ENCODE measurements at regions not wholly inside any gene's neighbourhood (a gene's known extent, or its start where the extent isn't known, plus 50 kb on each side); places are given as distances from the start of the nearest gene placed in this dataset.

DNA sequence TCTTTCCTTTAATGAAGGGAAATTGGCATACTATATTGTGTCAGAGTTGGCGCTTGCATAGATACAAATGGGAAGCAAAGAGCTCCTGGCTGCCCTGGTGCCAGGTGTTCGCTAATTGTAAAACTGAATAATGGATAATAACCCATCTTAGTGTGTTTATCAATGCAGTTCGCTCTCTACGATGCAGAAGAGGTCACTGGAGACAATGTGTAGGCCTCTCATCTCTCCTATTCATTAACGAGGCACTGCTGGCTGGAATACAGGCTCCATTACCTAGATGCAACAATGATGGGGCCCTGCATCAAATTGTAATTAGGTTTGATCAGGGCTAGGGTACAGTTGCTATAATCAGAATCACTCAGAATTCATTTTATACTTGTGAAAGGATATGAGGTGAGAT is 171.0 kb downstream of the RMI1 start:
- H3K27ac ChIP-seq, result no peak overlapping the region
- TF ChIP-seq, protein P1, sequence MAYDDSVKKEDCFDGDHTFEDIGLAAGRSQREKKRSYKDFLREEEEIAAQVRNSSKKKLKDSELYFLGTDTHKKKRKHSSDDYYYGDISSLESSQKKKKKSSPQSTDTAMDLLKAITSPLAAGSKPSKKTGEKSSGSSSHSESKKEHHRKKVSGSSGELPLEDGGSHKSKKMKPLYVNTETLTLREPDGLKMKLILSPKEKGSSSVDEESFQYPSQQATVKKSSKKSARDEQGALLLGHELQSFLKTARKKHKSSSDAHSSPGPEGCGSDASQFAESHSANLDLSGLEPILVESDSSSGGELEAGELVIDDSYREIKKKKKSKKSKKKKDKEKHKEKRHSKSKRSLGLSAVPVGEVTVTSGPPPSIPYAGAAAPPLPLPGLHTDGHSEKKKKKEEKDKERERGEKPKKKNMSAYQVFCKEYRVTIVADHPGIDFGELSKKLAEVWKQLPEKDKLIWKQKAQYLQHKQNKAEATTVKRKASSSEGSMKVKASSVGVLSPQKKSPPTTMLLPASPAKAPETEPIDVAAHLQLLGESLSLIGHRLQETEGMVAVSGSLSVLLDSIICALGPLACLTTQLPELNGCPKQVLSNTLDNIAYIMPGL (CRISPR knock-in tag; IDR thresholded peaks at IDR 0.05; ENCODE audit: borderline replicate concordance), result no peak
- TF ChIP-seq, protein P2, sequence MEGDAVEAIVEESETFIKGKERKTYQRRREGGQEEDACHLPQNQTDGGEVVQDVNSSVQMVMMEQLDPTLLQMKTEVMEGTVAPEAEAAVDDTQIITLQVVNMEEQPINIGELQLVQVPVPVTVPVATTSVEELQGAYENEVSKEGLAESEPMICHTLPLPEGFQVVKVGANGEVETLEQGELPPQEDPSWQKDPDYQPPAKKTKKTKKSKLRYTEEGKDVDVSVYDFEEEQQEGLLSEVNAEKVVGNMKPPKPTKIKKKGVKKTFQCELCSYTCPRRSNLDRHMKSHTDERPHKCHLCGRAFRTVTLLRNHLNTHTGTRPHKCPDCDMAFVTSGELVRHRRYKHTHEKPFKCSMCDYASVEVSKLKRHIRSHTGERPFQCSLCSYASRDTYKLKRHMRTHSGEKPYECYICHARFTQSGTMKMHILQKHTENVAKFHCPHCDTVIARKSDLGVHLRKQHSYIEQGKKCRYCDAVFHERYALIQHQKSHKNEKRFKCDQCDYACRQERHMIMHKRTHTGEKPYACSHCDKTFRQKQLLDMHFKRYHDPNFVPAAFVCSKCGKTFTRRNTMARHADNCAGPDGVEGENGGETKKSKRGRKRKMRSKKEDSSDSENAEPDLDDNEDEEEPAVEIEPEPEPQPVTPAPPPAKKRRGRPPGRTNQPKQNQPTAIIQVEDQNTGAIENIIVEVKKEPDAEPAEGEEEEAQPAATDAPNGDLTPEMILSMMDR (IDR thresholded peaks at IDR 0.05), result no peak
- TF ChIP-seq, protein P3, sequence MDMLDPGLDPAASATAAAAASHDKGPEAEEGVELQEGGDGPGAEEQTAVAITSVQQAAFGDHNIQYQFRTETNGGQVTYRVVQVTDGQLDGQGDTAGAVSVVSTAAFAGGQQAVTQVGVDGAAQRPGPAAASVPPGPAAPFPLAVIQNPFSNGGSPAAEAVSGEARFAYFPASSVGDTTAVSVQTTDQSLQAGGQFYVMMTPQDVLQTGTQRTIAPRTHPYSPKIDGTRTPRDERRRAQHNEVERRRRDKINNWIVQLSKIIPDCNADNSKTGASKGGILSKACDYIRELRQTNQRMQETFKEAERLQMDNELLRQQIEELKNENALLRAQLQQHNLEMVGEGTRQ (IDR thresholded peaks at IDR 0.05), result no peak
- no peak for TF ChIP-seq KDM1A (IDR thresholded peaks at IDR 0.05; ENCODE audit: low read depth)
- TF ChIP-seq BHLHE40 (IDR thresholded peaks at IDR 0.05; ENCODE audit: low read depth, low read length), result no peak
- no peak for TF ChIP-seq RNF2 (IDR thresholded peaks at IDR 0.05; ENCODE audit: borderline replicate concordance, low read depth)
- no peak for TF ChIP-seq NPAS2 (CRISPR knock-in tag; IDR thresholded peaks at IDR 0.05; ENCODE audit: borderline replicate concordance)
- no peak for TF ChIP-seq HDAC2 (IDR thresholded peaks at IDR 0.05)
- TF ChIP-seq ZNF302 (CRISPR knock-in tag; IDR thresholded peaks at IDR 0.05), result no peak
- TF ChIP-seq HOXB5 (CRISPR knock-in tag; IDR thresholded peaks at IDR 0.05), result no peak
- no peak for TF ChIP-seq JUN (IDR thresholded peaks at IDR 0.05)
- no peak for TF ChIP-seq CBX2 (IDR thresholded peaks at IDR 0.05; ENCODE audit: borderline replicate concordance, low read depth)
- no peak for TF ChIP-seq CEBPB (IDR thresholded peaks at IDR 0.05)
- TF ChIP-seq, protein P4, sequence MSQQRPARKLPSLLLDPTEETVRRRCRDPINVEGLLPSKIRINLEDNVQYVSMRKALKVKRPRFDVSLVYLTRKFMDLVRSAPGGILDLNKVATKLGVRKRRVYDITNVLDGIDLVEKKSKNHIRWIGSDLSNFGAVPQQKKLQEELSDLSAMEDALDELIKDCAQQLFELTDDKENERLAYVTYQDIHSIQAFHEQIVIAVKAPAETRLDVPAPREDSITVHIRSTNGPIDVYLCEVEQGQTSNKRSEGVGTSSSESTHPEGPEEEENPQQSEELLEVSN (IDR thresholded peaks at IDR 0.05; ENCODE audit: borderline replicate concordance, low read depth), result no peak
- no peaks in the 10 kb centered on the region for H3K4me1 ChIP-seq
- POLR2A ChIA-PET, result no interaction called here
- ATAC-seq (no peak), FAIRE-seq (no peak), DNase-seq (ENCODE audit: low read depth in 1 of 2, low spot score in 1 of 2) (no peak)
- CTCF ChIA-PET, result interaction anchor here (4.7 kb wide), 1 partner anchor 21 kb away, joined by 23 read pairs; no protein-coding TSS in a partner anchor
- no peak overlapping the region for H3K4me2 ChIP-seq
- 60% methylated on average over 5 of the region's 5 CpGs for whole genome bisulfite sequencing (ENCODE audit: missing lambda C conversion rate)
- H3K4me3 ChIP-seq, result no peak overlapping the region
- H3K9me3 ChIP-seq, result no peaks in the 10 kb centered on the region

DNA sequence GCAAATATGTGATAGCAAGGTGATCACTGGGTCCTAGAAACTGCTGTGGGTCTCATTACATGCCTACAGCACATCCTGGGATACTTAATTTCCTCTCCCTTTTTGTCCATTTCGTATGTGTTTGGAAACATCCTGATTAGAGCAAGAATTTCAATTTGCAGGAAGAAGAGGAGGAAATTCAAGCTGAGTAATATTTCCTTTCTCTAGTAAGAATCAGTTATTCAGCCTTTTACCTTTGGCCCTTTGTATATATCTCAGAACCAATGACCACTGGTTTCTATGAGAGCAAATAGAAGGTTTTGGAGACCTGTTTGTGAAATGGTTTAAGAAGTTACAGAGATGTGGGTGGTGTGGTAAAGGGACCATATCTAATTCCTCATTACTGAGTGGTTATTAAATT is 171.6 kb downstream of the RMI1 start:
- ChIA-PET POLR2A (no interaction called here), CTCF (interaction anchor here (4.7 kb wide), 1 partner anchor 20 kb away, joined by 23 read pairs; no protein-coding TSS in a partner anchor)
- no peak overlapping the region for H3K4me3 ChIP-seq
- H3K4me1 ChIP-seq, result no peaks in the 10 kb centered on the region
- WGBS (ENCODE audit: missing lambda C conversion rate), result 26% methylated on average over 1 of the region's 1 CpG
- no peak overlapping the region for H3K27ac ChIP-seq
- no peak for DNase-seq (ENCODE audit: low read depth in 1 of 2, low spot score in 1 of 2)
- no peak for ATAC-seq
- no peaks in the 10 kb centered on the region for H3K9me3 ChIP-seq
- FAIRE-seq, result no peak
- no peak overlapping the region for H3K4me2 ChIP-seq
- TF ChIP-seq, protein P4 (IDR thresholded peaks at IDR 0.05; ENCODE audit: borderline replicate concordance, low read depth), result no peak
- no peak for TF ChIP-seq ZFP36 (IDR thresholded peaks at IDR 0.05; ENCODE audit: borderline replicate concordance, partially characterized antibody)
- TF ChIP-seq CBX8 (IDR thresholded peaks at IDR 0.05), result no peak
- TF ChIP-seq FOSB (CRISPR knock-in tag; IDR thresholded peaks at IDR 0.05), result no peak
- TF ChIP-seq, protein P5, sequence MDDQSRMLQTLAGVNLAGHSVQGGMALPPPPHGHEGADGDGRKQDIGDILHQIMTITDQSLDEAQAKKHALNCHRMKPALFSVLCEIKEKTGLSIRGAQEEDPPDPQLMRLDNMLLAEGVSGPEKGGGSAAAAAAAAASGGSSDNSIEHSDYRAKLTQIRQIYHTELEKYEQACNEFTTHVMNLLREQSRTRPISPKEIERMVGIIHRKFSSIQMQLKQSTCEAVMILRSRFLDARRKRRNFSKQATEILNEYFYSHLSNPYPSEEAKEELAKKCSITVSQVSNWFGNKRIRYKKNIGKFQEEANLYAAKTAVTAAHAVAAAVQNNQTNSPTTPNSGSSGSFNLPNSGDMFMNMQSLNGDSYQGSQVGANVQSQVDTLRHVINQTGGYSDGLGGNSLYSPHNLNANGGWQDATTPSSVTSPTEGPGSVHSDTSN (IDR thresholded peaks at IDR 0.05), result no peak
- TF ChIP-seq, protein P6, sequence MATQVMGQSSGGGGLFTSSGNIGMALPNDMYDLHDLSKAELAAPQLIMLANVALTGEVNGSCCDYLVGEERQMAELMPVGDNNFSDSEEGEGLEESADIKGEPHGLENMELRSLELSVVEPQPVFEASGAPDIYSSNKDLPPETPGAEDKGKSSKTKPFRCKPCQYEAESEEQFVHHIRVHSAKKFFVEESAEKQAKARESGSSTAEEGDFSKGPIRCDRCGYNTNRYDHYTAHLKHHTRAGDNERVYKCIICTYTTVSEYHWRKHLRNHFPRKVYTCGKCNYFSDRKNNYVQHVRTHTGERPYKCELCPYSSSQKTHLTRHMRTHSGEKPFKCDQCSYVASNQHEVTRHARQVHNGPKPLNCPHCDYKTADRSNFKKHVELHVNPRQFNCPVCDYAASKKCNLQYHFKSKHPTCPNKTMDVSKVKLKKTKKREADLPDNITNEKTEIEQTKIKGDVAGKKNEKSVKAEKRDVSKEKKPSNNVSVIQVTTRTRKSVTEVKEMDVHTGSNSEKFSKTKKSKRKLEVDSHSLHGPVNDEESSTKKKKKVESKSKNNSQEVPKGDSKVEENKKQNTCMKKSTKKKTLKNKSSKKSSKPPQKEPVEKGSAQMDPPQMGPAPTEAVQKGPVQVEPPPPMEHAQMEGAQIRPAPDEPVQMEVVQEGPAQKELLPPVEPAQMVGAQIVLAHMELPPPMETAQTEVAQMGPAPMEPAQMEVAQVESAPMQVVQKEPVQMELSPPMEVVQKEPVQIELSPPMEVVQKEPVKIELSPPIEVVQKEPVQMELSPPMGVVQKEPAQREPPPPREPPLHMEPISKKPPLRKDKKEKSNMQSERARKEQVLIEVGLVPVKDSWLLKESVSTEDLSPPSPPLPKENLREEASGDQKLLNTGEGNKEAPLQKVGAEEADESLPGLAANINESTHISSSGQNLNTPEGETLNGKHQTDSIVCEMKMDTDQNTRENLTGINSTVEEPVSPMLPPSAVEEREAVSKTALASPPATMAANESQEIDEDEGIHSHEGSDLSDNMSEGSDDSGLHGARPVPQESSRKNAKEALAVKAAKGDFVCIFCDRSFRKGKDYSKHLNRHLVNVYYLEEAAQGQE (IDR thresholded peaks at IDR 0.05), result no peak
- TF ChIP-seq, protein P1 (CRISPR knock-in tag; IDR thresholded peaks at IDR 0.05; ENCODE audit: borderline replicate concordance), result no peak
- TF ChIP-seq, protein P2 (IDR thresholded peaks at IDR 0.05), result no peak
- TF ChIP-seq, protein P7, sequence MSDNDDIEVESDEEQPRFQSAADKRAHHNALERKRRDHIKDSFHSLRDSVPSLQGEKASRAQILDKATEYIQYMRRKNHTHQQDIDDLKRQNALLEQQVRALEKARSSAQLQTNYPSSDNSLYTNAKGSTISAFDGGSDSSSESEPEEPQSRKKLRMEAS (IDR thresholded peaks at IDR 0.05), result no peak

Data from A549 (cell line).